GM20000 (cell line): ENCODE measurements at regions not wholly inside any gene's neighbourhood (a gene's known extent, or its start where the extent isn't known, plus 50 kb on each side); places are given as distances from the start of the nearest gene placed in this dataset.
A peak's percentile ranks its signal among the peaks of the same experiment; 100 is the strongest.

Experiments used
- DNase-seq: peaks from one replicate; pipeline ENCODE4 v3.0.0; 2012; ENCODE audit warnings: low spot score
- CTCF ChIP-seq: IDR thresholded peaks from 2 replicates; pipeline ENCODE4 v1.5.1; 2012; ENCODE audit warnings: mild to moderate bottlenecking, control low read depth; ENCODE audit errors: extremely low read depth, missing control alignments

GRCh38 chr15:67902579-67903009, 62.7 kb upstream of the RNU6-1 start:
- TF ChIP-seq CTCF = no peak
- no peak for DNase-seq

- TF ChIP-seq CTCF = no peak
- DNase-seq = no peak
These were observed 63.9 kb upstream of the RNU6-1 start for GRCh38 chr15:67903708-67904107.

GRCh38 chr15:67905628-67906027, 65.8 kb upstream of the RNU6-1 start:
- DNase-seq = no peak
- TF ChIP-seq CTCF = no peak

- DNase-seq = no peak
- TF ChIP-seq CTCF = no peak
These were observed 66.5 kb upstream of the RNU6-1 start for GRCh38 chr15:67906382-67906781.

- no peak for TF ChIP-seq CTCF
- DNase-seq = no peak
These were observed 67.4 kb upstream of the RNU6-1 start for GRCh38 chr15:67907184-67907723.

- DNase-seq = no peak
- no peak for TF ChIP-seq CTCF
These were observed 68.9 kb upstream of the RNU6-1 start for GRCh38 chr15:67908756-67909155.

- no peak for TF ChIP-seq CTCF
- DNase-seq = peak; percentile 28
These were observed 71.9 kb upstream of the RNU6-1 start for GRCh38 chr15:67911727-67912126.

GRCh38 chr15:67914028-67914427, 74.2 kb upstream of the RNU6-1 start:
- no peak for DNase-seq
- no peak for TF ChIP-seq CTCF
